Breast epithelium (tissue), 3 donors: ENCODE measurements at regions not wholly inside any gene's neighbourhood (a gene's known extent, or its start where the extent isn't known, plus 50 kb on each side); places are given as distances from the start of the nearest gene placed in this dataset.

ENCODE experiments used
- CTCF ChIP-seq, 3 donors: fragments of 450-650 bp; IDR thresholded peaks; one replicate each; pipeline ENCODE4 v1.5.1; 2016 to 2017; ENCODE audit warnings: antibody characterized with exemption in 3 of 3, mild to moderate bottlenecking in 3 of 3, moderate library complexity in 3 of 3
- POLR2A ChIP-seq: fragments of 450-650 bp; IDR thresholded peaks from one replicate; pipeline ENCODE4 v1.6.1; 2016; ENCODE audit warnings: antibody characterized with exemption, mild to moderate bottlenecking, moderate library complexity
- POLR2AphosphoS5 ChIP-seq, 3 donors: sonication (generic); formaldehyde crosslinking; IDR thresholded peaks; one replicate each; pipeline ENCODE4 v1.6.1; 2017; ENCODE audit warnings: antibody characterized with exemption in 3 of 3

- no peak for TF ChIP-seq CTCF (IDR thresholded peaks at IDR 0.05)
- no peak for TF ChIP-seq POLR2AphosphoS5 (IDR thresholded peaks at IDR 0.05)
- no peak for TF ChIP-seq POLR2A
These were observed 460.4 kb upstream of the JARID2 start for GRCh38 chr6:14785493-14785790.
